ENCODE measurements at regions not wholly inside any gene's neighbourhood (a gene's known extent, or its start where the extent isn't known, plus 50 kb on each side); places are given as distances from the start of the nearest gene placed in this dataset.

- H3K4me3 ChIP-seq (ENCODE audit: low read depth, low read length) = no peak overlapping the region
- no peak for DNase-seq (ENCODE audit: low read depth)
- TF ChIP-seq, protein P1, sequence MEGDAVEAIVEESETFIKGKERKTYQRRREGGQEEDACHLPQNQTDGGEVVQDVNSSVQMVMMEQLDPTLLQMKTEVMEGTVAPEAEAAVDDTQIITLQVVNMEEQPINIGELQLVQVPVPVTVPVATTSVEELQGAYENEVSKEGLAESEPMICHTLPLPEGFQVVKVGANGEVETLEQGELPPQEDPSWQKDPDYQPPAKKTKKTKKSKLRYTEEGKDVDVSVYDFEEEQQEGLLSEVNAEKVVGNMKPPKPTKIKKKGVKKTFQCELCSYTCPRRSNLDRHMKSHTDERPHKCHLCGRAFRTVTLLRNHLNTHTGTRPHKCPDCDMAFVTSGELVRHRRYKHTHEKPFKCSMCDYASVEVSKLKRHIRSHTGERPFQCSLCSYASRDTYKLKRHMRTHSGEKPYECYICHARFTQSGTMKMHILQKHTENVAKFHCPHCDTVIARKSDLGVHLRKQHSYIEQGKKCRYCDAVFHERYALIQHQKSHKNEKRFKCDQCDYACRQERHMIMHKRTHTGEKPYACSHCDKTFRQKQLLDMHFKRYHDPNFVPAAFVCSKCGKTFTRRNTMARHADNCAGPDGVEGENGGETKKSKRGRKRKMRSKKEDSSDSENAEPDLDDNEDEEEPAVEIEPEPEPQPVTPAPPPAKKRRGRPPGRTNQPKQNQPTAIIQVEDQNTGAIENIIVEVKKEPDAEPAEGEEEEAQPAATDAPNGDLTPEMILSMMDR (IDR thresholded peaks at IDR 0.05; ENCODE audit: low read depth, low read length) = no peak
- TF ChIP-seq POLR2A (IDR thresholded peaks at IDR 0.05; ENCODE audit: extremely low read depth, insufficient read length) (no peak), MYC (IDR thresholded peaks at IDR 0.05; ENCODE audit: low read depth, low read length) (no peak), MAX (IDR thresholded peaks at IDR 0.05; ENCODE audit: low read depth, low read length) (no peak)
These were observed 393.0 kb upstream of the MTPN start for GRCh38 chr7:136370137-136370536.

DNA sequence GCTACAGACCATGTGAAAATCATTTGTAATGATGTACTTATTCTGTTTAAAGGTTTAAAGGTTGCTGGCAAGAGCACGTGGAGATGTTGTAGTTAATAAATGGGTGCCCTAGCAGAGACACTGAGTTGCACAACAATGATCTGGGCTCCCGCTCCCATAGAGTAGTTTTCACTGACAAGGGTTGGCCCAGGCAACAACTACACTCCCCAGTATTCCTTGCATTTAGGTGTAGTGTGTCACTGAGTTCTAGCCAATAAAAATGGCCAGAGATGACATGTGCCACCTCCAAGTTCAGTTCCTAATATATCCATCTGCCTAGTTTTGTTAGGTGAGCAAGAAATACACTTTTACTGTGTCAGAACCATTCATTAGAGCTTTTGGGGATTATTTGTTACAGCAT is 392.1 kb upstream of the MTPN start:
- DNase-seq (ENCODE audit: low read depth) = no peak
- TF ChIP-seq, protein P1 (IDR thresholded peaks at IDR 0.05; ENCODE audit: low read depth, low read length) = no peak
- no peak for TF ChIP-seq MYC (IDR thresholded peaks at IDR 0.05; ENCODE audit: low read depth, low read length)
- TF ChIP-seq MAX (IDR thresholded peaks at IDR 0.05; ENCODE audit: low read depth, low read length) = no peak
- no peak for TF ChIP-seq POLR2A (IDR thresholded peaks at IDR 0.05; ENCODE audit: extremely low read depth, insufficient read length)
- H3K4me3 ChIP-seq (ENCODE audit: low read depth, low read length) = no peak overlapping the region

DNA sequence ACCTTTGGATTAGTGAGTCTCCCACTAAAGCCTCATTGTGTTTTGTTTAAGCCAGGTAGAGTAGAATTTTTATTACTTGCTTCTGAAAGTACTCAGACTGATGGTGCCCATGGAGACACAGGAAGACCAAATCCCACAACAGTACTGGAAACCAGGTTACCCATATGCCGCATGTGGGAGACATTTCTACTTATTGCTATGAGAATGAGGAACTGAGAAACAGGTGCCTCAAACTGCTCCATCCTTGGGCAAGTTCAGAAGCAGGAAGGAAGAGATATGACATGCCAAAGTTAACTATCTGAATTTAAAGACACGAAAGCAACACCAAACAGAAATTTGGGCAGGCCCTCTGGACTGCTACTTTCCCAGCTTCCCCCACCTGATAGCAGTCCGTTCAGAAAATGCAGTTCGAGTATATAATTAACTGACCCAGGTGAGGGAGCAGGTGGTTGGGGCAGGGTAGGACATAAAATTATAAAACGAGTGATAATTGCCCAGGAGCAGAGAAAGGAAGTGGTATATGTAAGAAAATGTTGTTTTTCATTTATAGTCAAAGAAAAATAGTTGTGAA is 382.3 kb upstream of the MTPN start:
- TF ChIP-seq POLR2A (IDR thresholded peaks at IDR 0.05; ENCODE audit: extremely low read depth, insufficient read length) (no peak), MYC (IDR thresholded peaks at IDR 0.05; ENCODE audit: low read depth, low read length) (no peak), MAX (IDR thresholded peaks at IDR 0.05; ENCODE audit: low read depth, low read length) (no peak)
- TF ChIP-seq, protein P1 (IDR thresholded peaks at IDR 0.05; ENCODE audit: low read depth, low read length) = no peak
- DNase-seq (ENCODE audit: low read depth) = no peak
- H3K4me3 ChIP-seq (ENCODE audit: low read depth, low read length) = no peak overlapping the region

DNA sequence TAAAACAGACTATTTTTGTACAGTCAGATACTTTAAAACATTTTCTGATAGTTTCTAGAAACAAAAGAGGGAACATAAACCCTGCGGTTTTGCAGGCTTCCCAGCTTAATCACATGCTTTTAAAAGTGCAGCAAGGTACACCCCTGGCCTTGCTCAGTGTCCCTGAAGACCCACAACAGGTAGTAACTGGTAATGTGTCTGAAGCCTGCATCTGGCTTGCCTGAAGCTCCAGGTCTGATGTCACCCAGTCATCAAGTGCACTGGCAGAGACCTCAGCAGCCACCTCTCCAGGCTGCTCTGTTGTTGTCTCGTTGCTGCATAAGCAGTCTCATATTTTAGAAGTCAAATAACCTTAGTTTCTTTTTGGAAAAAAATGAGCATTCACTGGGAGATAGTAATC is 376.1 kb upstream of the MTPN start:
- no peak for DNase-seq (ENCODE audit: low read depth)
- TF ChIP-seq MYC (IDR thresholded peaks at IDR 0.05; ENCODE audit: low read depth, low read length) (no peak), MAX (IDR thresholded peaks at IDR 0.05; ENCODE audit: low read depth, low read length) (no peak), POLR2A (IDR thresholded peaks at IDR 0.05; ENCODE audit: extremely low read depth, insufficient read length) (no peak)
- TF ChIP-seq, protein P1 (IDR thresholded peaks at IDR 0.05; ENCODE audit: low read depth, low read length) = no peak
- H3K4me3 ChIP-seq (ENCODE audit: low read depth, low read length) = no peak overlapping the region

- no peak overlapping the region for H3K4me3 ChIP-seq (ENCODE audit: low read depth, low read length)
- TF ChIP-seq POLR2A (IDR thresholded peaks at IDR 0.05; ENCODE audit: extremely low read depth, insufficient read length) = no peak
- TF ChIP-seq, protein P1 (IDR thresholded peaks at IDR 0.05; ENCODE audit: low read depth, low read length) = no peak
- no peak for TF ChIP-seq MAX (IDR thresholded peaks at IDR 0.05; ENCODE audit: low read depth, low read length)
- TF ChIP-seq MYC (IDR thresholded peaks at IDR 0.05; ENCODE audit: low read depth, low read length) = no peak
- DNase-seq (ENCODE audit: low read depth) = no peak
These were observed 371.5 kb upstream of the MTPN start for GRCh38 chr7:136348542-136349192.

Measured in NB4 (cell line).